ENCODE measurements at regions not wholly inside any gene's neighbourhood (a gene's known extent, or its start where the extent isn't known, plus 50 kb on each side); places are given as distances from the start of the nearest gene placed in this dataset.
"Not testable (repeated sequence)": the region's sequence is repeated elsewhere in the genome, so short reads cannot be mapped to it uniquely, and the experiment has no call there.

DNA sequence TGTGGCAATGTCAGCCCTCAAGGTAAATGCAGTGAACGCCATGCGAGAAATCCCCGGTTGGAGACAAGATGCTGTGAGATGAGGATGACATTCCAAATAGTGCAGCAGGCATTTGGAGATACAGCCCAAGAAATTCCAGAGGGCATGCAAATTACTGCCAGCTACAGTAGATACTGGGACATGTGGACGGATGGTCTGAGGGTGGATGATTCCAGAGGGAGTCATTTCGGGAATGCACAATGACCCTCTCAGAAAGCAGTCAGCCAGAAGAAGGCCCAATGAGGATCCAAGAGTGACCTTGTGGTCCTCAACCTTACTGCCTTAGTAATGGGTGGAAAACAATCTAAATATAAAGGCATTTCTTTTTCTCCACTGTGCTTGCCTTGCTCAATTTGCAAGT, 111.3 kb downstream of the HNRNPLL start:
- Mint-ChIP-seq H3K36me3 (no peaks in the 10 kb centered on the region), H3K4me1 (no peaks in the 10 kb centered on the region), H3K9me3 (no peaks in the 10 kb centered on the region), H3K27me3 (no peaks in the 10 kb centered on the region), H3K27ac (no peak overlapping the region), H3K4me3 (no peak overlapping the region)

DNA sequence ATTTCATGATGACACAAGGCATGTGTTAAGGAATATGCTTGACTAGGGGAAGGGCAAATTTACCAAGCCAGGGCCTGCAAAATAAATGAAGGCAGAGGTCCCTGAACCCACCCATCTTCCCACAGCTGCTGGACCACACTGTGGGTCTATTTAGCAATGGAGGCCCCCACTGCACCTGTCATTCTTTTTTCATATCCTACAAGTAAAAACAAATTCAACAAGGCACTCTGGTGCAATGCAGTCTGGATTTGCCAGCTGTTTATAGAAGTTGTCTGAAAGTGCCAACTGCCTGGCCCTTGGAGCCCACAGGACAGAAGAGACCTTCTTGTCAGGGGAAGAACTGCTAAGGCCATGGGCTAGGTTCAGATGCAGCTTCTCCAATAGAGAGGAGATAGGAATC, 112.8 kb upstream of the ATL2 start:
- H3K9me3 Mint-ChIP-seq = no peaks in the 10 kb centered on the region
- no peak overlapping the region for H3K4me3 Mint-ChIP-seq
- no peaks in the 10 kb centered on the region for H3K36me3 Mint-ChIP-seq
- H3K27ac Mint-ChIP-seq = no peak overlapping the region
- H3K27me3 Mint-ChIP-seq = no peaks in the 10 kb centered on the region
- no peaks in the 10 kb centered on the region for H3K4me1 Mint-ChIP-seq

DNA sequence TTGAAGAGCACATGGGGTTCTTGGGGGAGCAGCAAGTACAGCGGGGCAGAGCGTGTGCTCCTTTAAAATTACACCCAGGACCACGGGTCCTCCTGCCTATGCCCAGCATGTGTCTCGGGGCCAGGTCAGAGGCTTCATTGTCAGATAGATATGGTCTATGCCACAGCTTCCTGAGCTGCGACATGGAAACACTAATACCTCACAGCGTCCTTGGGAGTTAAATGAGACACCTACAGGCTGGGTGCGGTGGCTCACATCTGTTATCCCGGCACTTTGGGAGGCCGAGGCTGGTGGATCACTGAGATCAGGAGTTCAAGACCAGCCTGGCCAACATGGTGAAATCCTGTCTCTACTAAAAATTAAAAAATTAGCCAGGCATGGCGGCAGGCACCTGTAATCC, 110.8 kb upstream of the ATL2 start:
- H3K4me3 Mint-ChIP-seq = no peak overlapping the region
- no peak overlapping the region for H3K27ac Mint-ChIP-seq
- H3K4me1 Mint-ChIP-seq = no peaks in the 10 kb centered on the region
- no peaks in the 10 kb centered on the region for H3K36me3 Mint-ChIP-seq
- no peaks in the 10 kb centered on the region for H3K9me3 Mint-ChIP-seq
- no peaks in the 10 kb centered on the region for H3K27me3 Mint-ChIP-seq

DNA sequence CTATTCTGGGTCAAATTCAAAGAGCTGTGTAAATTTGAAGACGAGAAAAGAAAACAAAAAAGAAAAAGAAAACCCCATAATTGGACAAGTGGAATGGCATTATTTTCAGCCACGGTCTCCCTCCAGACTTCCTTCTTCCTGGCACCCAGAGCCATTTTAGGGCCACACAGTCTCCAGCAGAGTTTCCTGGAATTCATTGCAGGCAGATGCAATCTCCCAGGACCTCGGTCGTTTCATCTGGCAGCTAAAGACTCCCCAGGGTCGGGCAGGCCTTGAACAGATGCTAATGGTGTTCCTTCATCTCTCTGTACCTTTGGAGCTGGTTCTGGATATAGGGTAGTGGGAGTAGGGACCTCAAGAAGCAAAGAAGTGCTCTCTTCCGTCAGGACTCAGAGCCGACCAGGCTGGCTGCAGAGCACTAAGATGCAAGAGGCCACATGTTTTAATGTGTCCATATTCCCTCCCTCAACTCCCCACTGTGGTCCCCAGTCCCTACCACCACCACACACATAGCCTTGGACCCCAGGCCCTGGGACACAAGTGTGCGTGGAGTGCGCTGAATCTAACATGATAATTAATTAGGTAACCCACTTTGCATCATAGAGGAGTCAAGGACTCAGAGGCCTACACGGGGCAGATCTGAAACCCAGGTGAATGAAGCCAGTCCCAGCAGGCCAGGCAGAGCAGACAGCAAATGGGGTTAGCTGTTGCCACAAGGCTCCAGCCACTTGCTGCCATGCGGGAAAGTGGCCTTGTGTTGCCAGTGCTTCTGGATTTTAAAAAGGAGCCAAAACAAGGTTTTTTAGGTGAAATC, 109.3 kb upstream of the ATL2 start:
- H3K4me1 Mint-ChIP-seq = no peaks in the 10 kb centered on the region
- H3K27me3 Mint-ChIP-seq = no peaks in the 10 kb centered on the region
- H3K9me3 Mint-ChIP-seq = no peaks in the 10 kb centered on the region
- no peak overlapping the region for H3K27ac Mint-ChIP-seq
- H3K36me3 Mint-ChIP-seq = no peaks in the 10 kb centered on the region
- no peak overlapping the region for H3K4me3 Mint-ChIP-seq

DNA sequence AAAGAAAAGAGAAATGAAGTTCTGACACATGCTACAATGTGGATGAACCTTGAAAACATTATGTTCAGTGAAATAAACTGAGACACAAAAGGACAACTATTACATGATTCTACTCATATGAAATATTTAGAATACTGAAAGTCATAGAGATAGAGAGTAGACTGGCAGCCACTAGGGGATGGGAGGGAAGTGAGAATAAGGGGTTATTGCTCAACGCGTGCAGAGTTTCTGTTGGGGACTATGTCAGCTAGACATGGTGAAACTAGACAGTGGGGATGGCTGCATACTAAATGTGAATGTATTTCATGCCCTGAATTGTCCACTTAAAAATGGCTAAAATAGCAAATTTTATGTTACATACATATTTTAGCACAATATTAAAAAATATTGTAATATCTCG, 108.7 kb upstream of the ATL2 start:
- no peak overlapping the region for H3K4me3 Mint-ChIP-seq
- H3K36me3 Mint-ChIP-seq = no peaks in the 10 kb centered on the region
- no peak overlapping the region for H3K27ac Mint-ChIP-seq
- H3K27me3 Mint-ChIP-seq = no peaks in the 10 kb centered on the region
- no peaks in the 10 kb centered on the region for H3K4me1 Mint-ChIP-seq
- peaks cover 3% of the 10 kb centered on the region for H3K9me3 Mint-ChIP-seq

DNA sequence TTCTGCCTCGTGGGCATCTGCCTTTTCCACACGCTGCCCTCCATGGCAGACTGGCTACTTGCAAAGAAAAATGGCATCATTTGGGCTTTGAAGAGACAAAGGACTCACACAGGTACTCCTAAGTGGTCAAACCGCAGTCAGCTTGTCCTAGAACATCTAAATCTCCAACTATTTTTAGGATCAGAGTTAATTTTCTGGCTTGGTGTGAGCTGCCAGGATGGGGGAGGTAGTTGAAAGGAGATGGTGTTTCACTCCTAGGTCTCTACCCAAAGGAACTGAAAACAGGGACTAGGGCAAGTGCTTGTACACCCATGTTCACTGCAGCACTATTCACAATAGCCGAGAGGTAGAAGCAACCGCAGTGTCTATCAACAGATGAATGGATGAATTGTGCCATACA, 107.9 kb upstream of the ATL2 start:
- H3K4me3 Mint-ChIP-seq = no peak overlapping the region
- H3K36me3 Mint-ChIP-seq = no peaks in the 10 kb centered on the region
- no peaks in the 10 kb centered on the region for H3K27me3 Mint-ChIP-seq
- no peaks in the 10 kb centered on the region for H3K4me1 Mint-ChIP-seq
- no peak overlapping the region for H3K27ac Mint-ChIP-seq
- peaks cover 7% of the 10 kb centered on the region for H3K9me3 Mint-ChIP-seq

DNA sequence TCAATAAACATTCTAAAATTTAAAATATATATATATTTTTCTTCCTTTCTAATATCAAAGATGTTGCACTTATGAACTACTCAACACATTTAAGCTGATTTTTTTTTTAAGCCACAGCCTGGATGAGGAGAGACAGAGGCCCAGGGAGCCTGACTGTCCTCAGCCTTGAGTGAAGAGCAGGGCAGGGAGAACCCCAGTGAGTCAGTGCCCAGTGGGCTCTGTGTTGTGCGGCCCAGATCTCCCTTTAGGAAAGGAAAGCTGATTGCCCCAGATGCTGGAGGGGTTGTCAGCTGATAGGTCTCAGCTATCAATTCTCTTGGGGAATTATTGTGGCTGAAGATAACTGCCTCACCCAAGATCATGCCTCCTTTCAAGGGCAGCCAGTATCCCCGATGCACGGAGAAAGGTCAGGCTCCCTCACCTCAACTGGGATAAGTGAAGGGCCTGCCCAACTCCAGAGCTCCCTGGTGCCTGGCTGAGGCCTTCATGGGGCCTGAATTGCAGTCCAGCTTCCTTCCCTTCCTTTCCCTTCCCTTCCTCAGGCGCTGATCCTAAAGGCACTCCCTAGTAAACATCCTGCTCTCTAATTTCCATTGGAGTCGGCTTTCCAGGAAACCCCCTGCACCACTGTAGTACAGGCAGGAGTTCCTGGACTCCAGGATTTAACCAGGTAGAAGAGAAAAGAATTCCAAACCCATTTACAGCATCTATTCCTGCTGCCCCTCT, 106.9 kb upstream of the ATL2 start:
- no peaks in the 10 kb centered on the region for H3K27me3 Mint-ChIP-seq
- no peak overlapping the region for H3K27ac Mint-ChIP-seq

DNA sequence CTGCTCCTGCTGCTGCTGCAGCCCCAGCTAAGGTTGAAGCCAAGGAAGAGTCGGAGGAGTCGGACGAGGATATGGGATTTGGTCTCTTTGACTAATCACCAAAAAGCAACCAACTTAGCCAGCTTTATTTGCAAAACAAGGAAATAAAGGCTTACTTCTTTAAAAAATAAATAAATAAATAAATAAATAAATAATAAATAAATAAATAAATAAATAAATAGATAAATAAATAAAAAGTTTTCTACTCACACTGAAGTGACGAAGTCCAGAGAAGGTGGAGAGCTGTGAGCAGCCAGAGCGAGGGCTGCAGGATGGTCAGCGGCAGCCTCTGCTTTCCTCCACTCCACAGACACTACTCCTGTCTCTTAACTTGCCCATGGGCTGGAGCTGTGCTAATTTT, 105.6 kb upstream of the ATL2 start:
- H3K4me3 Mint-ChIP-seq, H3K27ac Mint-ChIP-seq, H3K9me3 Mint-ChIP-seq, H3K4me1 Mint-ChIP-seq, H3K36me3 Mint-ChIP-seq, H3K27me3 Mint-ChIP-seq: not testable (repeated sequence)

More for the DNA sequence above, 106.9 kb upstream of the ATL2 start:
- Mint-ChIP-seq H3K4me3 (no peak overlapping the region), H3K36me3 (no peaks in the 10 kb centered on the region), H3K9me3 (peaks cover 7% of the 10 kb centered on the region), H3K4me1 (no peaks in the 10 kb centered on the region)

DNA sequence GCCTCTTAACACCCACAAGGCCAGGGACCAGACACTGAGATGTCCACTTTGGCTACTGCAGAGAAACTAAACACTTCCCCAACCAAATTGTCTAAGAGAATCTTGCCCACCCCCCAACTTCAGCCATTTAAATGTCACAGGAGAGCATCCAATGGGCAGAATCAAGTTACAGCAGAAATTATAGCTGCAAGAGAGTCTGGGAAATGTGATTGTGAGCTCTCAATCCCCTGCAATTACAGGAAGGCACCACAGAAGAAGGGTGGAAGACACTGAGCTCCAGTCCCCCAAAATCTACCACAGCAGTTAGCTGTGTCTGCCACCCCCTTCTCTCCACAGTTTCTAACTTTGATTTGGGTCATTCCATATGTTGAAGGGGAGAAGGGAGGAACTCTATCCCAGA, 103.5 kb upstream of the ATL2 start:
- H3K36me3 Mint-ChIP-seq = no peaks in the 10 kb centered on the region
- H3K4me3 Mint-ChIP-seq = no peak overlapping the region
- H3K9me3 Mint-ChIP-seq = peaks cover 7% of the 10 kb centered on the region
- H3K27ac Mint-ChIP-seq = no peak overlapping the region
- no peaks in the 10 kb centered on the region for H3K27me3 Mint-ChIP-seq
- H3K4me1 Mint-ChIP-seq = no peaks in the 10 kb centered on the region

DNA sequence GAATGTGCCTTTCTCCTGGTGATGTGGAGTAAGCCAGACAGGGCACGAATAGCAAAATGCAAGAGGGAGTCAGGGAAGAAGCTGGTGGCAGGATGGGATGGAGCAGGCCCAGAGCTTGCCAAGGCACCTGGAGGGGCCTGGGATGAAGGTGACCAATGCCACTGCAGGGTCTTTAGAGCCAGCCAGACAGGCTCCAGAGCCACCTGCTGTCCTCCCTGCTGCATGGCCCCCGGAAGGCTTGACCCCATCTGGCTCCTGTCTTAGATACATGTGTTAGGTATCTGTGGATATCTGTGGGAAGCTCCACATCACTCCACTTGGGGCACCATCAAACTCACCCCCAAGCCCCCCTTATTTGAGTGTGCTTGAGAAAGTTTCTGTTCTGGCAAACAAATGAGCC, 99.9 kb upstream of the ATL2 start:
- Mint-ChIP-seq H3K27me3 (no peaks in the 10 kb centered on the region), H3K9me3 (peaks cover 7% of the 10 kb centered on the region), H3K4me1 (no peaks in the 10 kb centered on the region), H3K4me3 (no peak overlapping the region), H3K27ac (no peak overlapping the region), H3K36me3 (no peaks in the 10 kb centered on the region)

DNA sequence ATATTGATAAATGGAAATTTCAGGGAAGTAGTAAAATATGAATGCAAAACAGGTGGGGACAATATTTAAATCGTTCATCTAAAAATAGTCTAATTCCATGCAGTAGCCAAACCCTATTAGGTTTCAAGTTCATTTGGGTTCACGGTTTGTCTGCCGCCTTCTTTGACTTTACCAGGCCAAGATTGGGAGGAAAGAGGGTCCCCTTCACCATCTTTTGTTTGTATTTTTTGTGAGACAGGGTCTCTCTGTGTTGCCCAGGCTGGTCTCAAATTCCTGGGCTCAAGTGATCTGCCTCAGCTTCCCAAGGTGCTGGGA, 98.5 kb upstream of the ATL2 start:
- no peak overlapping the region for H3K27ac Mint-ChIP-seq
- H3K36me3 Mint-ChIP-seq = no peaks in the 10 kb centered on the region
- H3K4me3 Mint-ChIP-seq = no peak overlapping the region
- H3K27me3 Mint-ChIP-seq = no peaks in the 10 kb centered on the region
- H3K4me1 Mint-ChIP-seq = no peaks in the 10 kb centered on the region
- H3K9me3 Mint-ChIP-seq = peaks cover 2% of the 10 kb centered on the region

DNA sequence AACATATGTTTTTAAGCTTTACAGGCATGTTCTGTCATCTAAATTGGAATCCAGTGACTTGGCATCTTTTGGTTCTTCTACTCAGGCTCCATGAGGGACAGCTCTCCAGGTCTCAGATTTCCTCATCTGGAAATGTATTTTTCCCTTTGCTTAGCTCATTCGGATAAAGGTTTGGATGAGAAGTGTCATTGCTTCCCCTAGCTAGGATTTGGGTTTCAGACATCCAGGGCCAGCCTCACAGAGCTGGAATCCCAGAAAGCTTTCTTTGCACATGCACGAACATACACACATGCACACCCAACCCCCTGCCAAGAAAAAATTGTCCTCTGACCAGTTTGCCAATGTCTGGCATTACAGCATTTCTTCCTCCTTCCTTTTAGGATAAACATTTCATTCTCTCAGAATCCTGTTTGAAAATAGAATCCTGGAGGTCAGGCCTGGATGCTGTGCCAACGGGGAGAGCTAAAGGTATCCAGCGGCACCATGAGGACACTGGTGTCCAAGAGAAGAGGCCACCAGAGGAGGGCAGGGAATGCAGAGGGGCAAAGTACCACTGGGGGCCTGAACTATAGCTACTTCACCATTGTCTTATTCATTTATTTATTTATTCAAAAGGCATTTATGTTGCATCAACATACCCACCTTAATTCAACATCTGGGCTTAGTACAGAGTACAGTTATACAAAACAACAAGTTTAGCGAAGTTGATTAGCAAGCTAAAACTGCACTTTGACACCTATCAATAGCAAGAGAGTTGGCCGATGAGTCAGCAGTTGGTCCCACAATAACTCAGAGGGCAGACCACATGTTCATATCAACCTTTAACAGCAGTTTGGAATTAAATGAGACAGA, 97.9 kb upstream of the ATL2 start:
- Mint-ChIP-seq H3K4me1 (no peaks in the 10 kb centered on the region), H3K4me3 (no peak overlapping the region), H3K27ac (no peak overlapping the region), H3K27me3 (no peaks in the 10 kb centered on the region), H3K36me3 (no peaks in the 10 kb centered on the region), H3K9me3 (no peaks in the 10 kb centered on the region)

DNA sequence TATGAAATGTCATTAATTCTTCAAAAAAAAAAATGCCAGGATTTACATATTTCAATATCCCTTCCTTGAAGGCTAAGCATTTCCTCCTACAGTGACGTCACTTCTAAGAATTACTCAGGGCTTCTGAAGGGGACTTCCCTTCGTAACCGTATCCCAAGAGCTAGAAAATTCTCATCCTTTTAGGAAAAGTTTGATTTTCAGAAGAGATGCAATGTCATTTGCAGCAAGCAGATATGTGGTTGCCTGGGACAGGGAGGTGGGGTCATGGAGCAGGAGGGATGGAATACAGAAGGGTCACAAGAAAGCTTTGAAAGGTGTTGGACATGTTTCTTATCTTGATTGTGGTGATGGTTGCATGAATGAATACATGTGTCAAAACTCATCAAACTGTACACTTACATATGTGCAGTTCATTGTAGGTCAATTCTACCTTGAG, 97.0 kb upstream of the ATL2 start:
- Mint-ChIP-seq H3K27ac (no peak overlapping the region), H3K9me3 (no peaks in the 10 kb centered on the region), H3K4me1 (no peaks in the 10 kb centered on the region), H3K36me3 (no peaks in the 10 kb centered on the region), H3K27me3 (no peaks in the 10 kb centered on the region), H3K4me3 (no peak overlapping the region)

DNA sequence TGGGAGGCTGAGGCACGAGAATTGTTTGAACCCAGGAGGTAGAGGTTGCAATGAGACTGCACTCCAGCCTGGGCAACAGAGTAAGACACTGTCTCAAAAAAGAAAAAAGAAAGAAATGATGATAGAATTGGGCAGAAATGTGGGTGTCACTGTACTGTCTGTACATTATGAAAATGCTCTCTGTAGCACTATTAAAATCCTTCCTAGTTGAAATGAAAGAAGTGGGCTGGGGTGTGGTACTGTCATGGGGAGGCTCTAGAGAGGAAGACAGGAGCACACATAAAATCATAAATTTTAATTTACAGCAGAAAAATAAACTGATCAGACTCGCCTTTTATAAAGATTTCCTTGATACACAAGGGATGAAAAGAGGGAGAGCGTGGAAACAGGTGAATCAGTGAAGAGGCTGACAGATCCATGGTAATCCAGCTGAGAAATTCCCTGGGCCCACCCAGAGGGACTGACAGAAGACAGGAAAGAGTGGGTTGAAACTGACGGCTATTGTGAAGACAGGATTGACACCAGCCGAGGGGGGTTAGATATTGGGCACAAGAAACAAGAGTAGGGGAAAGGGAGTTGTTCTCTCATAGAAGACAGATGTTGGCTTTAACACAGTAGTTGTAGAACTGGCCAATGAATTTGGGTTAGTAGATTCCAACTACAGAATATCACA, 96.4 kb upstream of the ATL2 start:
- Mint-ChIP-seq H3K27me3 (no peaks in the 10 kb centered on the region), H3K4me1 (no peaks in the 10 kb centered on the region), H3K4me3 (no peak overlapping the region), H3K36me3 (no peaks in the 10 kb centered on the region), H3K27ac (no peak overlapping the region), H3K9me3 (no peaks in the 10 kb centered on the region)

DNA sequence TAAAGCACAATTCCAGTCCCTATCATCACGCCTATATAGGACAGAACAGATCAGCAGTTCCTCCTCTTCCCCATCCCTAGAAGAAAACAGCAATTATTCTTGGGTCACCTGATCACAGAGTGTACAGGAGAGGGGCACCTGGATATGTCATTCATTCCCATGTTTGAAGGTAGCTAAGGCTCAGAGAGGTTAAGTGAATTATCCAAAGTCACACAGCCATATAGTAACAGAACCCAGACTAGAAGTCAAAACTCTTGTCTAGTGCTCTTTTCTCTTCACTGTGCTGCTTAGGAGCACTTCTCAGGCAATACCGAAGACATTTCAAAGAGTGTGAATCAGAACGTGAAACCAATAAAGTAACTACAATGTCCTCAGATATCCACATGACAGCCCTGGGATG, 93.0 kb upstream of the ATL2 start:
- H3K27me3 Mint-ChIP-seq = no peaks in the 10 kb centered on the region
- no peaks in the 10 kb centered on the region for H3K9me3 Mint-ChIP-seq
- no peaks in the 10 kb centered on the region for H3K36me3 Mint-ChIP-seq
- H3K4me3 Mint-ChIP-seq = no peak overlapping the region
- H3K27ac Mint-ChIP-seq = no peak overlapping the region
- no peaks in the 10 kb centered on the region for H3K4me1 Mint-ChIP-seq
